ENCODE measurements at regions not wholly inside any gene's neighbourhood (a gene's known extent, or its start where the extent isn't known, plus 50 kb on each side); places are given as distances from the start of the nearest gene placed in this dataset.

- DNase-seq (ENCODE audit: missing footprints) = no peak
- intact Hi-C loops (cut with DNase I) = loop anchor here (5.0 to 10.0 kb wide), 4 partner anchors 241 to 991 kb away; no protein-coding TSS in a partner anchor
- ATAC-seq = no peak
Observed at GRCh38 chr18:11553098-11553940, 56.1 kb upstream of the SLC35G4 start.

- intact Hi-C loops (cut with DNase I) = no loop called here
- DNase-seq (ENCODE audit: missing footprints) (no peak), ATAC-seq (no peak)
Observed at GRCh38 chr18:11548916-11549551, 60.4 kb upstream of the SLC35G4 start.

- DNase-seq (ENCODE audit: missing footprints) (no peak), ATAC-seq (no peak)
- intact Hi-C loops (cut with DNase I) = no loop called here
Observed at GRCh38 chr18:11548396-11548795, 61.0 kb upstream of the SLC35G4 start.

GRCh38 chr18:11544060-11544633 lies 65.2 kb upstream of the SLC35G4 start:
- intact Hi-C loops (cut with DNase I) = no loop called here
- ATAC-seq = no peak

GRCh38 chr18:11541179-11541578 lies 68.2 kb upstream of the SLC35G4 start:
- DNase-seq (ENCODE audit: missing footprints) (no peak), ATAC-seq (no peak)
- intact Hi-C loops (cut with DNase I) = no loop called here

More at GRCh38 chr18:11544060-11544633, 65.2 kb upstream of the SLC35G4 start:
- no peak for DNase-seq (ENCODE audit: missing footprints)

GRCh38 chr18:11533942-11534496 lies 75.4 kb upstream of the SLC35G4 start:
- ATAC-seq (no peak), DNase-seq (ENCODE audit: missing footprints) (no peak)
- intact Hi-C loops (cut with DNase I) = no loop called here

- intact Hi-C loops (cut with DNase I) = no loop called here
- ATAC-seq (no peak), DNase-seq (ENCODE audit: missing footprints) (no peak)
Observed at GRCh38 chr18:11533513-11533890, 75.9 kb upstream of the SLC35G4 start.

GRCh38 chr18:11532758-11533512 lies 76.5 kb upstream of the SLC35G4 start:
- no peak for DNase-seq (ENCODE audit: missing footprints)
- no peak for ATAC-seq
- intact Hi-C loops (cut with DNase I) = no loop called here

- intact Hi-C loops (cut with DNase I) = loop anchor here (10.0 kb wide), 1 partner anchor 684 kb away; no protein-coding TSS in a partner anchor
- DNase-seq (ENCODE audit: missing footprints) = no peak
- ATAC-seq = no peak
Observed at GRCh38 chr18:11529081-11529480, 80.3 kb upstream of the SLC35G4 start.

GRCh38 chr18:11526675-11527074 lies 82.7 kb upstream of the SLC35G4 start:
- no peak for ATAC-seq
- no peak for DNase-seq (ENCODE audit: missing footprints)
- intact Hi-C loops (cut with DNase I) = loop anchor here (10.0 kb wide), 1 partner anchor 682 kb away; no protein-coding TSS in a partner anchor

GRCh38 chr18:11523804-11524203 lies 85.6 kb upstream of the SLC35G4 start:
- intact Hi-C loops (cut with DNase I) = loop anchor here (10.0 kb wide), 1 partner anchor 679 kb away; no protein-coding TSS in a partner anchor
- ATAC-seq (no peak), DNase-seq (ENCODE audit: missing footprints) (no peak)

GRCh38 chr18:11522992-11523391 lies 86.4 kb upstream of the SLC35G4 start:
- no peak for ATAC-seq

GRCh38 chr18:11521853-11522252 lies 87.5 kb upstream of the SLC35G4 start:
- intact Hi-C loops (cut with DNase I) = loop anchor here (10.0 kb wide), 1 partner anchor 677 kb away; no protein-coding TSS in a partner anchor
- ATAC-seq = no peak

More at GRCh38 chr18:11522992-11523391, 86.4 kb upstream of the SLC35G4 start:
- no peak for DNase-seq (ENCODE audit: missing footprints)
- intact Hi-C loops (cut with DNase I) = loop anchor here (10.0 kb wide), 1 partner anchor 678 kb away; no protein-coding TSS in a partner anchor

GRCh38 chr18:11520536-11520935 lies 88.9 kb upstream of the SLC35G4 start:
- intact Hi-C loops (cut with DNase I) = loop anchor here (10.0 kb wide), 1 partner anchor 676 kb away; no protein-coding TSS in a partner anchor
- DNase-seq (ENCODE audit: missing footprints) (no peak), ATAC-seq (no peak)

More at GRCh38 chr18:11521853-11522252, 87.5 kb upstream of the SLC35G4 start:
- DNase-seq (ENCODE audit: missing footprints) = no peak

- intact Hi-C loops (cut with DNase I) = loop anchor here (10.0 kb wide), 1 partner anchor 114 kb away; no protein-coding TSS in a partner anchor
- DNase-seq (ENCODE audit: missing footprints) (no peak), ATAC-seq (no peak)
Observed at GRCh38 chr18:11518788-11519685, 90.4 kb upstream of the SLC35G4 start.

GRCh38 chr18:11517704-11518103 lies 91.7 kb upstream of the SLC35G4 start:
- no peak for ATAC-seq
- intact Hi-C loops (cut with DNase I) = loop anchor here (10.0 kb wide), 1 partner anchor 113 kb away; no protein-coding TSS in a partner anchor

More at GRCh38 chr18:11517704-11518103, 91.7 kb upstream of the SLC35G4 start:
- no peak for DNase-seq (ENCODE audit: missing footprints)

Data from Right ventricle myocardium inferior (tissue), 1 donor.